ENCODE measurements at regions not wholly inside any gene's neighbourhood (a gene's known extent, or its start where the extent isn't known, plus 50 kb on each side); places are given as distances from the start of the nearest gene placed in this dataset.

- H3K4me1 ChIP-seq (ENCODE audit: control insufficient read depth, insufficient read depth, low read length): no peaks in the 10 kb centered on the region
Observed at GRCh38 chr16:27706156-27706865, 156.4 kb downstream of the KATNIP start.

DNA sequence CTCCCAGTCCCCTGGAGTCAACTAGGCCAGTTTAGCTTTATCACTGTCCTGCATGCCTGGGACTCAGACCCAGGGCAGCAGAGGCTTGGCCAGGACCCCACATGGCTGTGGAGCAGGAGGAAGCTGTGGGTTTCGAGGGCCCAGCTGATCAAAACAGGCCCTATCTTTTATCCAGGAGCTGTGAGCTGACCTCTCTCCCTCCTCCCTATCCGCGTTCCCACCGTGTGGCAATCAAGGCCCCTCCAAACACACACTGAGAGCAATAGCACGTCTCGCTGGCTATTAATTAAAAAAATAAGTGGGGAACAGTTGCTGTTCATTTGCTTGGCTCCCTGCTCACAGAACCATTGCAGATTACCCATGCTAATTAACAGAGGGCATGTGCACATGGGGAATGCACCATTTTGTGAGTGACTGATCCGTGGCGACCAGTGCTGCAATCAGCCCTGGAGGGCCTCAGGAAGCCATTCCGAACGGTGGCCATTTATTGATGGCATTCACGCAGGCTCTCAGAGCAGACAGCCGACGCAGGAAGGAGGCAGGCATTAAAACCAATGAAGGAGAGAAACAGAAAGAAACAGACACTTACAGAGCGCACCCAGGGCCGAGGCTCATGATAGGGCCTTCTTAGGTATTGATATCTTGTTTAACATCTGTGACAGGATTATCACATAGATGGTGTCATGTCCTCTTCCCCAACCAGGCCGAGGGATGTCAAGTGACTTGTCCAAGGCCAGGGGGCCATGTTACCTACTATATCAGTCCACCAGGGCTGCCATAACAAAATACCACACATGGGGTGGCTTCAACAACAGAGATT is 157.1 kb downstream of the KATNIP start:
- DNase-seq: no peak
- Mint-ChIP-seq H3K36me3 (ENCODE audit: low read depth) (peaks cover 41% of the 10 kb centered on the region), H3K27ac (peak overlapping the region; percentile 69), H3K9me3 (no peaks in the 10 kb centered on the region), H3K27me3 (ENCODE audit: insufficient read depth) (no peaks in the 10 kb centered on the region), H3K4me1 (no peaks in the 10 kb centered on the region), H3K4me3 (no peak overlapping the region)
- 90 to 95% methylated on average over 8 to 16 of the region's 16 CpGs for WGBS, 2 experiments (ENCODE audit: insufficient coverage in 1 of 2, insufficient read length in 1 of 2)
- no peak overlapping the region for H3K27ac ChIP-seq (ENCODE audit: low read depth, low read length)
- H3K27me3 ChIP-seq (ENCODE audit: control insufficient read depth, insufficient read depth, low read length, poor library complexity, severe bottlenecking): no peaks in the 10 kb centered on the region
- no peak overlapping the region for H3K4me3 ChIP-seq (ENCODE audit: low read length)
- H3K4me1 ChIP-seq (ENCODE audit: control insufficient read depth, insufficient read depth, low read length): no peaks in the 10 kb centered on the region
- no peak overlapping the region for H3K9ac ChIP-seq (ENCODE audit: extremely low read depth, low read length, poor library complexity, severe bottlenecking)
- H3K36me3 ChIP-seq (ENCODE audit: control insufficient read depth, insufficient read depth, low read length): peaks cover 9% of the 10 kb centered on the region
- peaks cover 5% of the 10 kb centered on the region for H3K9me3 ChIP-seq (ENCODE audit: control insufficient read depth, low read length)
- TF ChIP-seq, protein P1, sequence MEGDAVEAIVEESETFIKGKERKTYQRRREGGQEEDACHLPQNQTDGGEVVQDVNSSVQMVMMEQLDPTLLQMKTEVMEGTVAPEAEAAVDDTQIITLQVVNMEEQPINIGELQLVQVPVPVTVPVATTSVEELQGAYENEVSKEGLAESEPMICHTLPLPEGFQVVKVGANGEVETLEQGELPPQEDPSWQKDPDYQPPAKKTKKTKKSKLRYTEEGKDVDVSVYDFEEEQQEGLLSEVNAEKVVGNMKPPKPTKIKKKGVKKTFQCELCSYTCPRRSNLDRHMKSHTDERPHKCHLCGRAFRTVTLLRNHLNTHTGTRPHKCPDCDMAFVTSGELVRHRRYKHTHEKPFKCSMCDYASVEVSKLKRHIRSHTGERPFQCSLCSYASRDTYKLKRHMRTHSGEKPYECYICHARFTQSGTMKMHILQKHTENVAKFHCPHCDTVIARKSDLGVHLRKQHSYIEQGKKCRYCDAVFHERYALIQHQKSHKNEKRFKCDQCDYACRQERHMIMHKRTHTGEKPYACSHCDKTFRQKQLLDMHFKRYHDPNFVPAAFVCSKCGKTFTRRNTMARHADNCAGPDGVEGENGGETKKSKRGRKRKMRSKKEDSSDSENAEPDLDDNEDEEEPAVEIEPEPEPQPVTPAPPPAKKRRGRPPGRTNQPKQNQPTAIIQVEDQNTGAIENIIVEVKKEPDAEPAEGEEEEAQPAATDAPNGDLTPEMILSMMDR (conservative IDR thresholded peaks at IDR 0.05): no peak

More at GRCh38 chr16:27706156-27706865, 156.4 kb downstream of the KATNIP start:
- no peak overlapping the region for H3K4me3 ChIP-seq (ENCODE audit: low read length)
- no peak for DNase-seq
- 88 to 92% methylated on average over 10 of the region's 10 CpGs for WGBS, 2 experiments (ENCODE audit: insufficient coverage in 1 of 2, insufficient read length in 1 of 2)
- no peak overlapping the region for H3K27ac ChIP-seq (ENCODE audit: low read depth, low read length)
- H3K36me3 ChIP-seq (ENCODE audit: control insufficient read depth, insufficient read depth, low read length): peaks cover 9% of the 10 kb centered on the region
- TF ChIP-seq, protein P1 (conservative IDR thresholded peaks at IDR 0.05): no peak
- Mint-ChIP-seq H3K27ac (no peak overlapping the region), H3K27me3 (ENCODE audit: insufficient read depth) (no peaks in the 10 kb centered on the region), H3K36me3 (ENCODE audit: low read depth) (peaks cover 42% of the 10 kb centered on the region), H3K4me1 (no peaks in the 10 kb centered on the region), H3K4me3 (no peak overlapping the region), H3K9me3 (no peaks in the 10 kb centered on the region)
- H3K27me3 ChIP-seq (ENCODE audit: control insufficient read depth, insufficient read depth, low read length, poor library complexity, severe bottlenecking): no peaks in the 10 kb centered on the region
- no peak overlapping the region for H3K9ac ChIP-seq (ENCODE audit: extremely low read depth, low read length, poor library complexity, severe bottlenecking)
- H3K9me3 ChIP-seq (ENCODE audit: control insufficient read depth, low read length): peaks cover 5% of the 10 kb centered on the region

DNA sequence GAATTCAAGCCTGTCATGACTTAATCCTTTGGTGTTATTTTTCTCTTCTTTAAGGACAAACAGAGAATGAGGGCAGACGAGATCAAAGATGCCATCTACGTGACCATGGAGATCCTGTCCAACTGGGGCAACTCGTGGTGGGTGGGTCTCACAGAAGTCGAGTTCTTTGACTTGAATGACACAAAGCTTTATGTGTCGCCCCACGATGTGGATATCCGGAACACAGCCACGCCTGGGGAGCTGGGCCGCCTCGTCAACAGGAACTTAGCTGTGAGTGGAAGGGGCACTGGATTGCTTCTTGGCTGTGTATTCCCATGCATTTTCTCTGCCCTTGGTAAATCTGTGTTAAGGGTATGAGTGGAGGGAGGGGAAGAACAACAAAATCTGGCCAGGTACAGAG is 158.7 kb downstream of the KATNIP start:
- 94 to 98% methylated on average over 6 to 10 of the region's 10 CpGs for whole genome bisulfite sequencing, 2 experiments (ENCODE audit: insufficient coverage in 1 of 2, insufficient read length in 1 of 2)
- no peak overlapping the region for H3K27ac Mint-ChIP-seq
- Histone ChIP-seq H3K36me3 (ENCODE audit: control insufficient read depth, insufficient read depth, low read length) (peaks cover 9% of the 10 kb centered on the region), H3K4me1 (ENCODE audit: control insufficient read depth, insufficient read depth, low read length) (no peaks in the 10 kb centered on the region), H3K9me3 (ENCODE audit: control insufficient read depth, low read length) (peaks cover 5% of the 10 kb centered on the region), H3K9ac (ENCODE audit: extremely low read depth, low read length, poor library complexity, severe bottlenecking) (no peak overlapping the region), H3K27ac (ENCODE audit: low read depth, low read length) (no peak overlapping the region), H3K27me3 (ENCODE audit: control insufficient read depth, insufficient read depth, low read length, poor library complexity, severe bottlenecking) (no peaks in the 10 kb centered on the region), H3K4me3 (ENCODE audit: low read length) (no peak overlapping the region)
- no peak for DNase-seq
- H3K4me3 Mint-ChIP-seq: no peak overlapping the region
- H3K27me3 Mint-ChIP-seq (ENCODE audit: insufficient read depth): no peaks in the 10 kb centered on the region
- TF ChIP-seq, protein P1 (conservative IDR thresholded peaks at IDR 0.05): no peak
- H3K9me3 Mint-ChIP-seq: no peaks in the 10 kb centered on the region
- no peaks in the 10 kb centered on the region for H3K4me1 Mint-ChIP-seq
- H3K36me3 Mint-ChIP-seq (ENCODE audit: low read depth): peaks cover 49% of the 10 kb centered on the region
